Activated T-helper 17 cell treated with anti-CD3 and anti-CD28 coated beads, Interleukin-2, amount 50 U/mL, for 72 hours (primary cell): ENCODE measurements at regions not wholly inside any gene's neighbourhood (a gene's known extent, or its start where the extent isn't known, plus 50 kb on each side); places are given as distances from the start of the nearest gene placed in this dataset.

ENCODE experiments used
- ATAC-seq: fragments of 150-1000 bp; cut with Tn5 transposase; replicated peaks from 2 replicates; pipeline ENCODE4 v1.10.0; 2021; ENCODE audit warnings: mild to moderate bottlenecking, moderate library complexity
- H3K27ac Mint-ChIP-seq: one replicate; pipeline ENCODE4 v1.8.0; 2022; ENCODE audit warnings: mixed read lengths
- H3K27me3 Mint-ChIP-seq: one replicate; pipeline ENCODE4 v1.8.0; 2022; ENCODE audit warnings: mixed read lengths
- H3K36me3 Mint-ChIP-seq: one replicate; pipeline ENCODE4 v1.8.0; 2022; ENCODE audit warnings: low read depth, mild to moderate bottlenecking, mixed read lengths
- H3K4me1 Mint-ChIP-seq: one replicate; pipeline ENCODE4 v1.8.0; 2022; ENCODE audit warnings: mixed read lengths
- H3K4me3 Mint-ChIP-seq: one replicate; pipeline ENCODE4 v1.8.0; 2022; ENCODE audit warnings: mild to moderate bottlenecking, mixed read lengths
- H3K9me3 Mint-ChIP-seq: one replicate; pipeline ENCODE4 v1.8.0; 2022; ENCODE audit warnings: mixed read lengths

- Mint-ChIP-seq H3K4me1 (no peaks in the 10 kb centered on the region), H3K4me3 (no peak overlapping the region), H3K27me3 (no peaks in the 10 kb centered on the region), H3K36me3 (no peaks in the 10 kb centered on the region), H3K9me3 (peaks cover 9% of the 10 kb centered on the region), H3K27ac (no peak overlapping the region)
- ATAC-seq, result no peak
Observed at GRCh38 chr9:116060631-116061030, 93.0 kb upstream of the PAPPA start.

DNA sequence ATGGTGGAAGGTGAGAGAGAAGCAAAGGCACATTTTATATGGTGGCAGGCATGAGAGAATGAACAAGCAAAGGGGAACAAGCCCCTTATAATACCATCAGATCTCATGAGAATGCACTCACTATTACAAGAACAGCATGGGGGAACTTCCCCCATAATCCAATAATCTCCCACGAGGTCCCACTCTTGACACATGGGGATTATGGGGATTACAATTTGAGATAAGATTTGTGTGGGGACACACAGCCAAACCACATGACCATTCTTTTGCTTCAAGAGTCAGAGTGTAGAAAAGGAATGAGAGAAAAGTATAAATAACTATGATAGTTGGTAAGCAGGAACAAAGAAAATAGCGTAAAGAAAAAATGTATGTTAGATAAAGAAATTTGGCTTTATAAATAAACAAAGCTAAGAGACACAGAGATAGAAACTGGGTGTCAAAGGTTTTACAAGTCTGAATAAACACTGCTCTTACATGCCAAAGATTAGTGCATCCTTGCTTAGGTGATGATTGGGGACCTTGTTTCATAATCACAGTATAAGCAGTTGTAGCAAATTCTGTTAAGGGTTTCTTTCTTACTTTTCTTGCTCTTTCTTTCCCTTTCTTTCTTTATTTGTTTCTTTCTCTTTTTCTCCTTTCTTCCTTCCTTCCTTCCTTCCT, 91.9 kb upstream of the PAPPA start:
- H3K27ac Mint-ChIP-seq, result no peak overlapping the region
- ATAC-seq, result no peak
- no peak overlapping the region for H3K4me3 Mint-ChIP-seq
- no peaks in the 10 kb centered on the region for H3K36me3 Mint-ChIP-seq
- H3K4me1 Mint-ChIP-seq, result no peaks in the 10 kb centered on the region
- no peaks in the 10 kb centered on the region for H3K27me3 Mint-ChIP-seq
- peaks cover 9% of the 10 kb centered on the region for H3K9me3 Mint-ChIP-seq

DNA sequence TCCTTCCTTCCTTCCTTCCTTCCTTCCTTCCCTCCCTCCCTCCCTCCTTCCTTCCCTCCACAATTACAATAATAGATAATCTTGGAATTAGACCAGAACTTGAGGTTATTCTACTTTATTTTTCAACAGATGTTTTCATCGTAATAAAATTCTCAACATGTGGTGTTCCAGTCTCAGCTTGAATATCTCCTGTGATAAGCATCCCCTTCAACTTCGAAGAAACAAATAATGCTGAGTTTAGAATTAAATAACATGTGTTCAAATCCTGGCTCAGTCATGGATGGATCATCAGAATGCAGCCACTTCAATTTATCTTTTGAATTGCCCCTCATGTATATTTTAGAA, 91.4 kb upstream of the PAPPA start:
- no peak for ATAC-seq
- Mint-ChIP-seq H3K9me3 (peaks cover 9% of the 10 kb centered on the region), H3K36me3 (no peaks in the 10 kb centered on the region), H3K27ac (no peak overlapping the region), H3K4me3 (no peak overlapping the region), H3K27me3 (no peaks in the 10 kb centered on the region), H3K4me1 (no peaks in the 10 kb centered on the region)

- Mint-ChIP-seq H3K9me3 (peaks cover 9% of the 10 kb centered on the region), H3K36me3 (no peaks in the 10 kb centered on the region), H3K27me3 (peaks cover 4% of the 10 kb centered on the region), H3K4me1 (no peaks in the 10 kb centered on the region), H3K4me3 (no peak overlapping the region), H3K27ac (no peak overlapping the region)
- ATAC-seq, result no peak
Observed at GRCh38 chr9:116064970-116065369, 88.6 kb upstream of the PAPPA start.

DNA sequence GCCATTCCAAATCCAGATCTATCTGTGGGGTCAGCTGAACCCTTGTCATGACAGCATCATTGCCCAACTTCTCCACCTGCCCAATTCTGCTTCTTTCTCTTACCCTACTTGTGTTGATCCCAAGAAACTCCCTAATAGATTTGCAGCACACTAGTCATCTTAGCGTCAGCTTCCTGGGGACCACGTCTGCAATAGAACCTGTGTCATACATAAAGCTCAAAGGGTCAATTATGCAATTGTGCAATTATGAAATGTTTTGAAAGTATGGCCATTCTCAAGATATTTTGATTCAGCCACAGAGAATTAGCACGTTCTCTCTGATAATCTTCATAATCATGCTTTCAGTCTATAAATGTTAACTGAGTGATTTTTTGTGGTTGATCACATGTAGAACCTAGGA, 87.4 kb upstream of the PAPPA start:
- Mint-ChIP-seq H3K9me3 (peaks cover 3% of the 10 kb centered on the region), H3K4me1 (no peaks in the 10 kb centered on the region), H3K27me3 (peaks cover 4% of the 10 kb centered on the region), H3K36me3 (no peaks in the 10 kb centered on the region), H3K4me3 (no peak overlapping the region), H3K27ac (no peak overlapping the region)
- no peak for ATAC-seq

- peaks cover 4% of the 10 kb centered on the region for H3K27me3 Mint-ChIP-seq
- no peaks in the 10 kb centered on the region for H3K36me3 Mint-ChIP-seq
- ATAC-seq, result no peak
- H3K4me3 Mint-ChIP-seq, result no peak overlapping the region
- no peak overlapping the region for H3K27ac Mint-ChIP-seq
- H3K9me3 Mint-ChIP-seq, result no peaks in the 10 kb centered on the region
- no peaks in the 10 kb centered on the region for H3K4me1 Mint-ChIP-seq
Observed at GRCh38 chr9:116067566-116067965, 86.0 kb upstream of the PAPPA start.

DNA sequence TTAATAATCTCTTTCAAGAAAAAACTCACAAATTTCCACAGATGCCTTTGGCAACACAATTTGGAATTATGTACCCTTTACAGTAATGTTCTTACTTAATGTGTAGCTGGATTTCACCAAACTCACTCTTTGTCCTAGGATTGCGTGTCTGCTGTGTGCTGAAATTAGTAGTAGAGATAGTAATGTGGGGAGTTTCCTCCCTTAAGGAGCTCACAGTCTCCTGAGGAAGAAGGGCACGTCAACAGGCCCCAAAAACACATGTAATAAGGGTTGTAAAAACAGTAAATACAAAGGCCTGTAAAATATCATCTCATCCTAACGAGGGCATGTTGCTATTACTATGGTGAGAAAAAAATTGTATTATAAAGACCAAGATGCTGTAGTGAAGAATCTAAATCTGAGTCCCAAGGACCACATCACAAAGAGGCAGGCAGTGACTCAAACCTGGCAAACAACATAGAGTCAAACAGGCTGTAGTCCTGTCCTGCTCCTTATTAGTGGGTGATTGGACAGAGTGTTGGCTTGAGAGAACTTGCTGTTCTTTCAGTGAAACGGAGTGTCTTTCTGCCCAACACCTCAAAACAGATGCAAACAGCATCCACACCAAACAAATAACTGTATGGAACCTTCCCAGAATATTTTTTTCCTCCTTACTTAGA, 83.2 kb upstream of the PAPPA start:
- H3K4me3 Mint-ChIP-seq, result no peak overlapping the region
- H3K36me3 Mint-ChIP-seq, result no peaks in the 10 kb centered on the region
- H3K9me3 Mint-ChIP-seq, result peaks cover 3% of the 10 kb centered on the region
- H3K27ac Mint-ChIP-seq, result no peak overlapping the region
- ATAC-seq, result no peak
- H3K27me3 Mint-ChIP-seq, result peaks cover 4% of the 10 kb centered on the region
- no peaks in the 10 kb centered on the region for H3K4me1 Mint-ChIP-seq

DNA sequence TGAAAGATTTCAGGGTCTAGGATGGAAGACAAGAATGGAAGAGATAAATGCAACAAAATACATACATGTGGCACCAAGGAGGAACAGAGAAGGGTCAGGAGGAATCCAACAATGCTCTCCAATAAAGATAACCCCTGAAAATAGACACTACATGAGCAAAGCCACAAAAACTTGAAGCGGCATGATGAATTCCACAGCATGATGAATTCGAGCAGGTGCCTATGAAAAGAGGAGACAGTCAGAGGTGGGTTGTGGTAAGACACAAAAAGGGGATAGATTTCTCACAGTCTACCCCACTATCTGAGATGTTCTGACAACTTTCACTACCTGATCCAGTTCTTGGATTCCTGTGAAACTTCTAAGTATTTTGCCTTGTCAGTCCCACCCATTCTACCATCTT, 81.5 kb upstream of the PAPPA start:
- H3K27me3 Mint-ChIP-seq, result peaks cover 4% of the 10 kb centered on the region
- no peak for ATAC-seq
- H3K4me3 Mint-ChIP-seq, result no peak overlapping the region
- no peaks in the 10 kb centered on the region for H3K36me3 Mint-ChIP-seq
- no peaks in the 10 kb centered on the region for H3K4me1 Mint-ChIP-seq
- H3K27ac Mint-ChIP-seq, result no peak overlapping the region
- peaks cover 3% of the 10 kb centered on the region for H3K9me3 Mint-ChIP-seq

DNA sequence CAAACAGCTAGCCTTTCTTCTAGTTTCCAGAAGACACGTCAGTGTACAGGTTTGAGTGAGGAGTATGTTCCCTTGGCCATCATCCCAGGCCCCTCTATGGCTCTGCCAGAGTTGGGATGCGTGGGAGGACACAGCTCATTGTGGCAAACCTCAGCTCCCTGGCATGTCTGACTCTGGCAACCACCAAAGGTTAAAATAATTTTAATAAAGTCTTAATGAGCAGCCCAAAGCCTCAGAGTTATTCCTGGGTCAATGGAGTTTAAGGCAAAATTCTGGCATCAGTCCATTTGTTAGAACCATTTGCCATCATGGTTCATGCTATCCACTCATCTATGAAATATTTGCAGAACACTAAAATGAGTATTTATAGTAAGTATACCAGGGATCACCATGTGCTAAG, 79.8 kb upstream of the PAPPA start:
- Mint-ChIP-seq H3K9me3 (peaks cover 3% of the 10 kb centered on the region), H3K27me3 (no peaks in the 10 kb centered on the region), H3K36me3 (no peaks in the 10 kb centered on the region), H3K4me3 (no peak overlapping the region), H3K27ac (no peak overlapping the region), H3K4me1 (no peaks in the 10 kb centered on the region)
- no peak for ATAC-seq

- ATAC-seq, result no peak
- Mint-ChIP-seq H3K27ac (no peak overlapping the region), H3K27me3 (no peaks in the 10 kb centered on the region), H3K36me3 (no peaks in the 10 kb centered on the region), H3K4me1 (no peaks in the 10 kb centered on the region), H3K4me3 (no peak overlapping the region), H3K9me3 (peaks cover 3% of the 10 kb centered on the region)
Observed at GRCh38 chr9:116074658-116075057, 78.9 kb upstream of the PAPPA start.

DNA sequence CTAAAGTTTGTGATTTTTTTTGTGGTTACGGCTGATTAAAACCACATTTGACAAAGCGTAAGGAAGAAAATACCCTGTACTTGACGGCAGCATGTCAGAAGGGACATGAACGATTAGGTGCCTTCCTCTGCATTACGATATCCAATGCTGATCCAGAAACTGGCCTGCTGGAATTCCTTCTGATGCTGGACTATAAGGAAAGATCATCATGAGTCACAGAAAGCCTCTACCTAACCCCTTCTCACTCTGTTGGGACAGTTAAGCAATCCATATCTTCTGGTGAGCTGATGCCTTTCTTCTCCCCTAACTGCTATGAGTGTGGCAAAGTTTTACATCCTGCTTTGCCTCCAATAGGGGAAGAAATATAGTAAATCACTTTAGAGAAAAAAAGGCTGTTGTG, 78.4 kb upstream of the PAPPA start:
- H3K27me3 Mint-ChIP-seq, result no peaks in the 10 kb centered on the region

DNA sequence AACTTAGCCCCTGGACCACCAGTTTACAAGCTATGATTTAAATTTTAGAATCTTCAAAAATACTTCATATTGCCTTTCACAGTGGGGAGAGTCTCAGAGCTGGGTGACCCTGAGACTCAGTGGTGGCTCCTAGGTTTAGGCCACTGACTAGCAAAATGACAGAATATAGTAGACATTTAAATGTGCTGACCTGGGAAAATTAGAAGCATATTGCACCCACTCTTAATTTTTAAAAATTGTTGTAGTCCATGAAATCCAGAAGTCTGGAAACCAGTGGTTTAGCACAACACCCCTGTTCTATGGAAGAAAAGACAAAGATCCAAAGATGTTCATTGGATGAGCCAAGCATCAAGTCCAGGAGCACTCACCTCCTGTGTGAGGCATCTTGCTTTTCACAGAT, 75.0 kb upstream of the PAPPA start:
- Mint-ChIP-seq H3K4me1 (no peaks in the 10 kb centered on the region), H3K36me3 (no peaks in the 10 kb centered on the region), H3K27ac (no peak overlapping the region), H3K27me3 (no peaks in the 10 kb centered on the region), H3K4me3 (no peak overlapping the region), H3K9me3 (peaks cover 3% of the 10 kb centered on the region)
- no peak for ATAC-seq

More for the DNA sequence above, 78.4 kb upstream of the PAPPA start:
- no peak overlapping the region for H3K4me3 Mint-ChIP-seq
- H3K9me3 Mint-ChIP-seq, result peaks cover 3% of the 10 kb centered on the region
- ATAC-seq, result no peak
- no peaks in the 10 kb centered on the region for H3K4me1 Mint-ChIP-seq
- no peak overlapping the region for H3K27ac Mint-ChIP-seq
- no peaks in the 10 kb centered on the region for H3K36me3 Mint-ChIP-seq

DNA sequence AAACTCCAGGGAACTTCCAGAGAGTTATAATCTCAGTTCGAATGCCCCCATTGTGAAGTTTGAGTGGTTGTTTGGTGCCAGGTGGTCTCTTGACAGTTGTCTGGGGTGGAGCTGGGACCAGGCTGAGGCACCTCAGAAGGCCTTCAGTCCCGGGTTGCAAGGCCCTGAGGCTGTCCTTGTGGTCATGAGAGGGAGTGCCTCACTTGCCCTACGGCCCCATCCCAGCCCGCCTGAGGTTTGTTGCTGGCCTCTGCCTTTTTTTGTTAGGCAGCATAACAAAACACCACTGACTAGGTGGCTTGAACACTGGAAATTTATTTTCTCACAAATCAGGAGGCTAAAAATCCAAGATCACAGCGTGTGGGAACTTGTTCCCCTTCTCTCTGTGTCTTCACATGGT, 73.0 kb upstream of the PAPPA start:
- ATAC-seq, result no peak
- no peak overlapping the region for H3K4me3 Mint-ChIP-seq

DNA sequence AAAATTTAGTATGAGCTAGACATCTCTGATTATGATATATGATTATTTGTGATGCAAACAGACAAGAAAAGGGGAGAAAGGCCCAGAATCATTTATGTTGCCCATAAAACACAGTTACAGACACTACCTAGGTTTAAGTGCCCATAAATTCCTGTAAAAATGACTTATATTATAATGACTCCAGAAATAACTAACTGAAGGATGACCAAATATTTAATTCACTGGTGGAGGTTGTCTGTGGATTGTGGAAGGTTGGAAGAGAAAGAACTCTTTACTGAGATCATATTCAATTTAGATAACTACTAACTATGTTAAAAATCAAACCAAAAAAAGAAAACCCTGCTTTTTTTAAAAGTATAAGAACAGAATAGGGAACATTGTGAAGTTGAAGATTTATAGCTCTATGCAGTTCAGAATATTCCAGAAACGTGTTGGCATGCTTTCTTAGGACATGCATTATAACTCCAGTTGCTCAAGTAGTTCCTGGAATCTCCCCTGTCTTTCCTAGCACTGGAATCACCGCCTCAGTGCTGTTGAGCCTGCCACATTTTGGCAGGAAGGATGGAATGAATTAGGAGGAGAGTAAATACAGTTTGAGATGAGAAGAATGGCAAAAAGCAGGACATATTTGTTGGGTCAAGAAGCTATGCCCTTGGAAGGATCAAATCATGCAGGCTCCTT, 72.0 kb upstream of the PAPPA start:
- Mint-ChIP-seq H3K36me3 (no peaks in the 10 kb centered on the region), H3K27ac (no peak overlapping the region), H3K4me3 (no peak overlapping the region), H3K9me3 (no peaks in the 10 kb centered on the region), H3K27me3 (no peaks in the 10 kb centered on the region), H3K4me1 (no peaks in the 10 kb centered on the region)
- no peak for ATAC-seq

More for the DNA sequence above, 73.0 kb upstream of the PAPPA start:
- no peaks in the 10 kb centered on the region for H3K27me3 Mint-ChIP-seq
- H3K36me3 Mint-ChIP-seq, result no peaks in the 10 kb centered on the region
- no peaks in the 10 kb centered on the region for H3K9me3 Mint-ChIP-seq
- H3K4me1 Mint-ChIP-seq, result no peaks in the 10 kb centered on the region
- H3K27ac Mint-ChIP-seq, result no peak overlapping the region

- Mint-ChIP-seq H3K36me3 (no peaks in the 10 kb centered on the region), H3K4me3 (no peak overlapping the region), H3K27me3 (no peaks in the 10 kb centered on the region), H3K27ac (no peak overlapping the region), H3K4me1 (no peaks in the 10 kb centered on the region), H3K9me3 (no peaks in the 10 kb centered on the region)
- no peak for ATAC-seq
Observed at GRCh38 chr9:116083837-116084236, 69.8 kb upstream of the PAPPA start.
